HL-60 (cell line): ENCODE measurements at regions not wholly inside any gene's neighbourhood (a gene's known extent, or its start where the extent isn't known, plus 50 kb on each side); places are given as distances from the start of the nearest gene placed in this dataset.

Source experiments
- CTCF ChIP-seq: IDR thresholded peaks from one replicate; pipeline ENCODE4 v1.5.1; 2011; ENCODE audit warnings: low read length, control low read depth, inconsistent platforms; ENCODE audit not compliant: insufficient read depth
- GABPA ChIP-seq: IDR thresholded peaks from 2 replicates; pipeline ENCODE4 v1.6.1; 2012; ENCODE audit warnings: low read depth
- POLR2AphosphoS5 ChIP-seq: IDR thresholded peaks from 2 replicates; pipeline ENCODE4 v1.6.1; 2012; ENCODE audit warnings: low read depth
- REST ChIP-seq: IDR thresholded peaks from 2 replicates; pipeline ENCODE4 v1.6.1; 2012; ENCODE audit warnings: low read depth; ENCODE audit not compliant: insufficient replicate concordance
- SPI1 ChIP-seq: IDR thresholded peaks from 2 replicates; pipeline ENCODE4 v1.6.1; 2012; ENCODE audit warnings: low read depth, mild to moderate bottlenecking, borderline replicate concordance

GRCh38 chr2:22442051-22442450 is 942.9 kb upstream of the KLHL29 start:
- TF ChIP-seq CTCF (no peak), REST (no peak), POLR2AphosphoS5 (no peak), GABPA (no peak), SPI1 (no peak)
